Neutrophil (primary cell): ENCODE measurements at regions not wholly inside any gene's neighbourhood (a gene's known extent, or its start where the extent isn't known, plus 50 kb on each side); places are given as distances from the start of the nearest gene placed in this dataset.
"Not testable (repeated sequence)": the region's sequence is repeated elsewhere in the genome, so short reads cannot be mapped to it uniquely, and the experiment has no call there.

Experiments used
- H3K27ac ChIP-seq: fragments of 200-600 bp; sonication (generic); 2 replicates; pipeline ENCODE4 v1.5.1; 2016; ENCODE audit warnings: mild to moderate bottlenecking, moderate library complexity
- H3K27me3 ChIP-seq: fragments of 200-600 bp; sonication (generic); 2 replicates; pipeline ENCODE4 v1.6.0; 2016; ENCODE audit warnings: mild to moderate bottlenecking
- H3K36me3 ChIP-seq: fragments of 200-600 bp; sonication (generic); 2 replicates; pipeline ENCODE4 v1.5.1; 2017
- H3K4me1 ChIP-seq, 2 experiments: fragments of 200-600 bp in 1 of 2; sonication (generic) in 1 of 2; 1 replicate in 1 of 2; 2 replicates in 1 of 2; pipeline versions ENCODE4 v1.5.1 to v1.6.1; 2013 to 2016; ENCODE audit warnings: low read depth in 1 of 2, low read length in 1 of 2, mild to moderate bottlenecking in 1 of 2, moderate library complexity in 1 of 2; ENCODE audit not compliant: control insufficient read depth in 1 of 2, insufficient read depth in 1 of 2
- H3K4me3 ChIP-seq, 2 experiments: fragments of 200-600 bp in 1 of 2; sonication (generic) in 1 of 2; 1 replicate in 1 of 2; 2 replicates in 1 of 2; pipeline ENCODE4 v1.5.1; 2013 to 2016; ENCODE audit warnings: low read depth in 1 of 2, low read length in 1 of 2, mild to moderate bottlenecking in 1 of 2, moderate library complexity in 1 of 2
- H3K9me3 ChIP-seq: fragments of 200-600 bp; sonication (generic); 2 replicates; pipeline ENCODE4 v1.5.1; 2016
- TF ChIP-seq, protein P1 (sequence below): fragments of 200-600 bp; sonication (generic); IDR thresholded peaks from 2 replicates; pipeline ENCODE4 v1.5.1; 2016; ENCODE audit warnings: antibody characterized with exemption

- Histone ChIP-seq H3K27ac (peak overlapping the region; percentile 83), H3K36me3 (no peaks in the 10 kb centered on the region), H3K9me3 (no peaks in the 10 kb centered on the region), H3K4me3 (peak overlapping the region in 1 of 2 experiments; percentile 36), H3K27me3 (no peaks in the 10 kb centered on the region), H3K4me1 (peaks cover 37 to 41% of the 10 kb centered on the region in 2 experiments)
- TF ChIP-seq, protein P1, sequence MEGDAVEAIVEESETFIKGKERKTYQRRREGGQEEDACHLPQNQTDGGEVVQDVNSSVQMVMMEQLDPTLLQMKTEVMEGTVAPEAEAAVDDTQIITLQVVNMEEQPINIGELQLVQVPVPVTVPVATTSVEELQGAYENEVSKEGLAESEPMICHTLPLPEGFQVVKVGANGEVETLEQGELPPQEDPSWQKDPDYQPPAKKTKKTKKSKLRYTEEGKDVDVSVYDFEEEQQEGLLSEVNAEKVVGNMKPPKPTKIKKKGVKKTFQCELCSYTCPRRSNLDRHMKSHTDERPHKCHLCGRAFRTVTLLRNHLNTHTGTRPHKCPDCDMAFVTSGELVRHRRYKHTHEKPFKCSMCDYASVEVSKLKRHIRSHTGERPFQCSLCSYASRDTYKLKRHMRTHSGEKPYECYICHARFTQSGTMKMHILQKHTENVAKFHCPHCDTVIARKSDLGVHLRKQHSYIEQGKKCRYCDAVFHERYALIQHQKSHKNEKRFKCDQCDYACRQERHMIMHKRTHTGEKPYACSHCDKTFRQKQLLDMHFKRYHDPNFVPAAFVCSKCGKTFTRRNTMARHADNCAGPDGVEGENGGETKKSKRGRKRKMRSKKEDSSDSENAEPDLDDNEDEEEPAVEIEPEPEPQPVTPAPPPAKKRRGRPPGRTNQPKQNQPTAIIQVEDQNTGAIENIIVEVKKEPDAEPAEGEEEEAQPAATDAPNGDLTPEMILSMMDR = no peak
These were observed 185.2 kb upstream of the CFAP20DC start for GRCh38 chr3:59234884-59235633.

DNA sequence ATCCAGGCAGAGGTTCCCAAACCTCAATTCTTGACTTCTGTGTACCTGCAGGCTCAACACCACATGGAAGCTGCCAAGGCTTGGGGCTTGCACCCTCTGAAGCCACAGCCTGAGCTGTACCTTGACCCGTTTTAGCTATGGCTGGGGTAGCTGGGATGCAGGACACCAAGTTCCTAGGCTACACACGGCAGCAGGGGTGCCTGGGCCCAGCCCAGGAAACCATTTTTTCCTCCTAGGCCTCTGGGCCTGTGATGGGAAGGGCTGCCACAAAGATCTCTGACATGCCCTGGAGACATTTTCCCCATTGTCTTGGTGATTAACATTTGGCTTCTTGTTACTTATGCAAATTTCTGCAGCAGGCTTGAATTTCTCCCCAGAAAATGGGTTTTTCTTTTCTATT, 180.6 kb upstream of the CFAP20DC start:
- H3K9me3 ChIP-seq, H3K4me3 ChIP-seq, H3K36me3 ChIP-seq, H3K27ac ChIP-seq, H3K27me3 ChIP-seq: not testable (repeated sequence)
- H3K4me1 ChIP-seq = peaks cover 18 to 19% of the 10 kb centered on the region in 2 experiments

DNA sequence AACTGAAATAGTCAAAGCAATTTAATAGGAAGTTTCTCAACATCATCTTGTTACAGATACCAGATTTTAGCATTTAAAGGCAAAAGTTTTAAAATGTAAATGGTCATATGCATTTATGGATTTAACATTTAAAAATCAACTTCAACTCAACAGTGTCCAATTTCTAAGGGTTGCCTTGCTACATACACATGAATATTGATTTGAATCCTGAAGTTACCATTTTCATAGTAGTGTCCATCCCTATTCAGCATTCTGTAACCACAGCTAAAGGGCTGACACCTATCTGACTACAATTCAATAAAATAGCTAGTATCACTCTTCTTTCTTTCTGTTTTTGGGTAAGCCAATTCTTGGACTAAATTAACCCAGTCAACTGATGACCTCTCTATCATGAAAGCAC, 164.0 kb upstream of the CFAP20DC start:
- TF ChIP-seq, protein P1 = no peak
- H3K27me3 ChIP-seq = no peaks in the 10 kb centered on the region
- no peaks in the 10 kb centered on the region for H3K9me3 ChIP-seq

GRCh38 chr3:59212128-59212779, 162.4 kb upstream of the CFAP20DC start:
- TF ChIP-seq, protein P1 = peak; percentile 68
- H3K9me3 ChIP-seq = no peaks in the 10 kb centered on the region
- H3K27me3 ChIP-seq = no peaks in the 10 kb centered on the region
- no peak overlapping the region for H3K27ac ChIP-seq
- peaks cover 0 to 15% of the 10 kb centered on the region in 2 experiments for H3K4me1 ChIP-seq
- H3K36me3 ChIP-seq = no peaks in the 10 kb centered on the region
- no peak overlapping the region for H3K4me3 ChIP-seq

More for the DNA sequence above, 164.0 kb upstream of the CFAP20DC start:
- no peak overlapping the region for H3K4me3 ChIP-seq
- no peak overlapping the region for H3K27ac ChIP-seq
- H3K4me1 ChIP-seq = peaks cover 0 to 15% of the 10 kb centered on the region in 2 experiments
- H3K36me3 ChIP-seq = no peaks in the 10 kb centered on the region

GRCh38 chr3:59210260-59210659, 160.4 kb upstream of the CFAP20DC start:
- no peaks in the 10 kb centered on the region for H3K9me3 ChIP-seq
- no peaks in the 10 kb centered on the region for H3K4me1 ChIP-seq
- no peaks in the 10 kb centered on the region for H3K27me3 ChIP-seq
- TF ChIP-seq, protein P1 = no peak
- H3K36me3 ChIP-seq = no peaks in the 10 kb centered on the region
- H3K4me3 ChIP-seq = no peak overlapping the region
- H3K27ac ChIP-seq = no peak overlapping the region

DNA sequence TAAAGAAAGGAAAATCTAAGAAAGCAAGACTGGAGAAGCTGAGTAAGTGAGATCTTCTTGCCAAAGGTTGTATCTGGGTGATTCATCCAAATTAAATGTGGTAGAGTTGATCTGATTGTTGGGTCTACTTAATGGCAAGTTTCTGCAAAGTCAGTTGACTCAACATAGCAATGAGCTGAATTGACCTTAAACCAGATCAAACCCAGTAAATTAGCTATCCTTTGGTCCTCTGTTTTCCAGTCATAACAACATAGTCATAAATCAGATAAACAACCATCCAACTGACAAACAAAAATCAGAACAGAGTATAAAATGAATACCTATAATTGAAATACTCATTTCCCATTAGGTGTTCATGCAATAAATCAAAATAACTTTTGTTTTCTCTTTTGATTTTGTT, 142.6 kb upstream of the CFAP20DC start:
- no peak overlapping the region for H3K4me3 ChIP-seq
- no peaks in the 10 kb centered on the region for H3K27me3 ChIP-seq
- H3K9me3 ChIP-seq = no peaks in the 10 kb centered on the region
- no peaks in the 10 kb centered on the region for H3K4me1 ChIP-seq
- TF ChIP-seq, protein P1 = no peak
- H3K36me3 ChIP-seq = no peaks in the 10 kb centered on the region
- no peak overlapping the region for H3K27ac ChIP-seq
